Parathyroid adenoma (tissue), 2 donors: ENCODE measurements at regions not wholly inside any gene's neighbourhood (a gene's known extent, or its start where the extent isn't known, plus 50 kb on each side); places are given as distances from the start of the nearest gene placed in this dataset.

Experiments
- H2AFZ ChIP-seq: fragments of 300-600 bp; sonication (generic); one replicate; pipeline ENCODE4 v1.7.0; 2017; ENCODE audit warnings: antibody characterized with exemption, mild to moderate bottlenecking
- H3K27ac ChIP-seq: fragments of 300-600 bp; sonication (generic); one replicate; pipeline ENCODE4 v1.7.0; 2017
- H3K27me3 ChIP-seq: fragments of 300-600 bp; sonication (generic); one replicate; pipeline ENCODE4 v1.7.0; 2017; ENCODE audit warnings: low read length; ENCODE audit not compliant: control insufficient read depth, insufficient read depth
- H3K36me3 ChIP-seq: fragments of 300-600 bp; sonication (generic); one replicate; pipeline ENCODE4 v1.7.0; 2017; ENCODE audit warnings: low read length; ENCODE audit not compliant: control insufficient read depth, insufficient read depth
- H3K4me1 ChIP-seq: fragments of 300-600 bp; sonication (generic); one replicate; pipeline ENCODE4 v1.7.0; 2017; ENCODE audit warnings: control low read depth
- H3K4me2 ChIP-seq: fragments of 300-600 bp; sonication (generic); one replicate; pipeline ENCODE4 v1.7.0; 2017; ENCODE audit warnings: low read length
- H3K4me3 ChIP-seq: fragments of 300-600 bp; sonication (generic); one replicate; pipeline ENCODE4 v1.7.0; 2017; ENCODE audit warnings: low read depth, low read length
- H3K79me2 ChIP-seq: fragments of 300-600 bp; sonication (generic); one replicate; pipeline ENCODE4 v1.7.0; 2017; ENCODE audit warnings: control low read depth
- H3K9ac ChIP-seq: fragments of 300-600 bp; sonication (generic); one replicate; pipeline ENCODE4 v1.7.0; 2017; ENCODE audit warnings: mild to moderate bottlenecking
- H3K9me3 ChIP-seq: fragments of 300-600 bp; sonication (generic); one replicate; pipeline ENCODE4 v1.7.0; 2017; ENCODE audit warnings: low read length; ENCODE audit not compliant: control insufficient read depth
- CTCF ChIP-seq: fragments of 300-600 bp; sonication (generic); IDR thresholded peaks from one replicate; pipeline ENCODE4 v1.7.0; 2017; ENCODE audit warnings: antibody characterized with exemption, mild to moderate bottlenecking
- donor health status: primary hyperparathyroidism.

- Histone ChIP-seq H3K4me3 (no peak overlapping the region), H3K27ac (no peak overlapping the region), H3K4me2 (no peak overlapping the region), H2AFZ (no peak overlapping the region), H3K9ac (no peak overlapping the region), H3K4me1 (no peaks in the 10 kb centered on the region), H3K9me3 (no peaks in the 10 kb centered on the region), H3K36me3 (no peaks in the 10 kb centered on the region), H3K27me3 (no peaks in the 10 kb centered on the region), H3K79me2 (no peaks in the 10 kb centered on the region)
- no peak for TF ChIP-seq CTCF
These were observed 122.9 kb upstream of the ELAC2 start for GRCh38 chr17:13140750-13141149.

DNA sequence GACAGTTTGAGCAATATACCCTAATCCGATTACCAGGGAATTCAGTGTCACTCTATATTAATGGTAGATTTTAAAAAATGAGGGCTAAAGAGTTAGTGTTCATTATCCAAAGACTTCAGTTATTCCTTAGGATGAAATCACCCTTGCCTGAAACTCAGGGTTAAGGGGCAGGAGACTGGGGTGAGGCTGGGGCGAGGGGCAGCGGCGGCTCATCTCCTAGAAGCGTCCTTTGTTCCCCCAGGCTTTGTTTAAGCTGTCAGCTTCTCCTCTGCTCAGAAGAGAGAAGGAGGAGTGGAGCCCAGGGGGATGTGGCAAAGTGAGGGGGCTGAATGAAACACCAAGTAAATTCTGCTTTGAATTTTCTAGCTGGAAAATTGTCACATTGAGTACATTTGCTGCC lies 117.7 kb upstream of the ELAC2 start:
- Histone ChIP-seq H3K4me1 (no peaks in the 10 kb centered on the region), H3K4me3 (no peak overlapping the region), H3K9me3 (no peaks in the 10 kb centered on the region)

DNA sequence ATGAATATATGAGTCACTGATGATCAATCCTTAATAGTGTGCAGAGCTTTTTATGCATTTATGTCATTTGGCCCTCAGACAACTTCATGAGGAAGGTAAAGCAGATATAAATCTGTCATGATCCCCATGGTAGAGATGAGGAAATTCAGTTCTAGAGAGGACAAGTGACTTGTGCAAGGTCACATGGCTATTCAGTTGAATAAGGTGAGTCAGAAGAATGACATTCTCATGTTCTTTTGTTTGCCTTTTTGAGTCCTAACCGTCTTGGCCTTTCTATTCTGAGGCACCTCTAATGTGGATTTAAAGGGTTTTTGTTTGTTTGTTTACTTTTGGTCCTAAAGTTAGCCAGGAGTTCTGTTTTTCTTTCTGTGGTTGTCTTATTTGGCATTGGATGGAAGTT lies 116.2 kb upstream of the ELAC2 start:
- H3K27ac ChIP-seq, result no peak overlapping the region
- TF ChIP-seq CTCF, result no peak
- no peak overlapping the region for H2AFZ ChIP-seq

More for the DNA sequence above, 117.7 kb upstream of the ELAC2 start:
- TF ChIP-seq CTCF, result no peak
- no peak overlapping the region for H3K4me2 ChIP-seq
- no peaks in the 10 kb centered on the region for H3K36me3 ChIP-seq
- no peak overlapping the region for H3K27ac ChIP-seq
- no peak overlapping the region for H2AFZ ChIP-seq
- H3K9ac ChIP-seq, result no peak overlapping the region
- no peaks in the 10 kb centered on the region for H3K79me2 ChIP-seq
- no peaks in the 10 kb centered on the region for H3K27me3 ChIP-seq

DNA sequence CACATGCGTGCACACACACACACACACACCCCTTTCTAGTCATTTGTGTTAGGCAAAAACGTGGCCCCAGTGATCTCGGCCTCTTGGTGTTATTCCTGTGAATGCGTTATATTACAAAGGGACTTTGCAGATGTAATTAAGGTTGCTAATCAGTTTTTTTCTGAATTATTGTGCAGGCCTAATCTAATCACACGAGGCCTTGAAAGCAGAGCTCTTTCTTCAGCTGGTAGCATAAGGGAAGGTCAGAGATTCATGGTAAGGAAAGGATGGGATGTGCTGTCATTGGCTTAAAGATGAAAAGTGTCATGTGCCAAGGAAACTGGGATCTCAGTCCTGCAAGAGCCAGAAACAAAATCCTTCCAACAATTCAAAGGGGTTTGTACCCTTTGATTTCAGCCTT lies 113.4 kb upstream of the ELAC2 start:
- Histone ChIP-seq H3K27ac (no peak overlapping the region), H3K9ac (no peak overlapping the region), H2AFZ (no peak overlapping the region), H3K27me3 (no peaks in the 10 kb centered on the region), H3K4me2 (no peak overlapping the region), H3K4me1 (no peaks in the 10 kb centered on the region), H3K9me3 (no peaks in the 10 kb centered on the region), H3K36me3 (no peaks in the 10 kb centered on the region), H3K4me3 (no peak overlapping the region), H3K79me2 (no peaks in the 10 kb centered on the region)
- TF ChIP-seq CTCF, result no peak

More for the DNA sequence above, 116.2 kb upstream of the ELAC2 start:
- no peak overlapping the region for H3K9ac ChIP-seq
- H3K4me2 ChIP-seq, result no peak overlapping the region
- H3K4me3 ChIP-seq, result no peak overlapping the region
- no peaks in the 10 kb centered on the region for H3K27me3 ChIP-seq
- no peaks in the 10 kb centered on the region for H3K36me3 ChIP-seq
- H3K4me1 ChIP-seq, result no peaks in the 10 kb centered on the region
- no peaks in the 10 kb centered on the region for H3K9me3 ChIP-seq
- H3K79me2 ChIP-seq, result no peaks in the 10 kb centered on the region

DNA sequence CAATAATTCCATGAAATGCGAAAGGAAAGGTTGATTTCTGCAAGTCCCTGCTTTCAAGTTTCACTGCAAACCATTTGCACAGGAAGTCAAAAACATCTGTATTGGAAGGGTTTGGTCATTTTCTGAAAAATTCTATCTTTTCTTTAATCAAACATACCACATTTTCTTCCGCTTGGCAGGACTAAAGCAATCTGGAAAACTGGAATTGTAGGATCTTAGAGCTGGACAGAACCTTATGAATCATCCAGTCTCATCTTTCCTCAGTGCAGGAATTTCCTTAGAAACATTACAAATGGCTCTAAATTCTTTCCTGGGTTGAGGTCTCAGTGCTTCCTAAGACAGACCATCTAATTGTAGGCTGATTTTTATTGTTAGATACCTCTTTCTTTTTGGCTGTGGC lies 111.5 kb upstream of the ELAC2 start:
- H3K27ac ChIP-seq, result no peak overlapping the region
- H3K4me3 ChIP-seq, result no peak overlapping the region
- H3K9ac ChIP-seq, result no peak overlapping the region
- no peaks in the 10 kb centered on the region for H3K36me3 ChIP-seq
- no peaks in the 10 kb centered on the region for H3K79me2 ChIP-seq
- H3K9me3 ChIP-seq, result no peaks in the 10 kb centered on the region
- no peaks in the 10 kb centered on the region for H3K4me1 ChIP-seq
- no peak overlapping the region for H3K4me2 ChIP-seq
- TF ChIP-seq CTCF, result no peak
- H2AFZ ChIP-seq, result no peak overlapping the region
- H3K27me3 ChIP-seq, result no peaks in the 10 kb centered on the region
